Gastrocnemius medialis (tissue), 4 donors: ENCODE measurements at regions not wholly inside any gene's neighbourhood (a gene's known extent, or its start where the extent isn't known, plus 50 kb on each side); places are given as distances from the start of the nearest gene placed in this dataset.

Experiments
- ATAC-seq, 2 donors: fragments of 150-250 bp; one replicate each; pipeline ENCODE4 v1.9.1; 2016
- DNase-seq, 2 donors: peaks; one replicate each; pipeline ENCODE4 v3.0.0-alpha.2; 2019
- H3K27ac ChIP-seq, 4 donors: fragments of 200-600 bp; sonication (generic); 1 replicate in 1 of 4; 2 replicates in 3 of 4; pipeline ENCODE4 v1.5.1; 2016 to 2018; ENCODE audit warnings: mild to moderate bottlenecking in 2 of 4, moderate library complexity in 1 of 4
- H3K27me3 ChIP-seq, 3 donors: fragments of 200-600 bp; sonication (generic) in 2 of 3; 1 replicate in 1 of 3; 2 replicates in 2 of 3; pipeline versions ENCODE4 v1.5.1 to v1.6.0; 2016 to 2019; ENCODE audit warnings: mild to moderate bottlenecking in 1 of 3, moderate library complexity in 1 of 3
- H3K36me3 ChIP-seq, 2 donors: fragments of 200-600 bp; sonication (generic) in 1 of 2; one replicate each; pipeline ENCODE4 v1.5.1; 2017 to 2018
- H3K4me1 ChIP-seq, 2 donors: fragments of 200-600 bp; sonication (generic) in 1 of 2; one replicate each; pipeline ENCODE4 v1.5.1; 2016 to 2017; ENCODE audit warnings: mild to moderate bottlenecking in 2 of 2
- H3K4me3 ChIP-seq, 4 donors: fragments of 200-600 bp; sonication (generic) in 3 of 4; 1 replicate in 1 of 4; 2 replicates in 3 of 4; pipeline ENCODE4 v1.5.1; 2016 to 2019; ENCODE audit warnings: mild to moderate bottlenecking in 2 of 4
- H3K9me3 ChIP-seq, 3 donors: fragments of 200-600 bp; sonication (generic) in 2 of 3; 1 replicate in 1 of 3; 2 replicates in 2 of 3; pipeline ENCODE4 v1.5.1; 2016 to 2019
- CTCF ChIP-seq, 5 experiments: fragments of 450-650 bp in 3 of 5; fragments of 200-600 bp in 2 of 5; sonication (generic) in 2 of 5; IDR thresholded peaks in 4 of 5; conservative IDR thresholded peaks in 1 of 5; 1 replicate in 4 of 5; 2 replicates in 1 of 5; pipeline ENCODE4 v1.5.1; 2016 to 2019; ENCODE audit warnings: antibody characterized with exemption in 5 of 5, mild to moderate bottlenecking in 3 of 5, moderate library complexity in 3 of 5
- POLR2A ChIP-seq, 2 donors: fragments of 450-650 bp; IDR thresholded peaks; one replicate each; pipeline ENCODE4 v1.6.1; 2017; ENCODE audit warnings: antibody characterized with exemption in 2 of 2, mild to moderate bottlenecking in 2 of 2, moderate library complexity in 2 of 2
- in situ Hi-C, 4 donors: fragments of 200-750 bp; cut with MboI; loops; one replicate each; pipeline versions ENCODE4 v1.15.0 to v1.8.0; 2017; ENCODE audit warnings: low sequenced_read_pairs in 4 of 4
- intact Hi-C: fragments of 100-400 bp; cut with DNase I; formaldehyde crosslinking; loops from one replicate; pipeline ENCODE4 v1.15.1; 2023; ENCODE audit warnings: low total_unique reads

GRCh38 chr5:89697581-89697980, 712.0 kb downstream of the CETN3 start:
- H3K4me3 ChIP-seq: no peak overlapping the region
- DNase-seq (no peak), ATAC-seq (no peak)
- H3K27ac ChIP-seq: no peak overlapping the region
- intact Hi-C loops: no loop called here
- TF ChIP-seq POLR2A (IDR thresholded peaks at IDR 0.05) (no peak), CTCF (IDR thresholded peaks at IDR 0.05 in 4 of 5, conservative IDR thresholded peaks at IDR 0.05 in 1 of 5) (no peak)
- no peaks in the 10 kb centered on the region for H3K9me3 ChIP-seq
- no peaks in the 10 kb centered on the region for H3K36me3 ChIP-seq
- in situ Hi-C loops: no loop called here
- no peaks in the 10 kb centered on the region for H3K4me1 ChIP-seq
- H3K27me3 ChIP-seq: no peaks in the 10 kb centered on the region

- ATAC-seq: no peak
- Histone ChIP-seq H3K36me3 (no peaks in the 10 kb centered on the region), H3K9me3 (no peaks in the 10 kb centered on the region), H3K4me3 (no peak overlapping the region), H3K27me3 (no peaks in the 10 kb centered on the region), H3K4me1 (no peaks in the 10 kb centered on the region), H3K27ac (no peak overlapping the region)
- DNase-seq: no peak
- TF ChIP-seq CTCF (IDR thresholded peaks at IDR 0.05 in 4 of 5, conservative IDR thresholded peaks at IDR 0.05 in 1 of 5): no peak
- TF ChIP-seq POLR2A (IDR thresholded peaks at IDR 0.05): no peak
- in situ Hi-C loops (no loop called here), intact Hi-C loops (no loop called here)
Measured at GRCh38 chr5:89695371-89695770, 714.2 kb downstream of the CETN3 start.

GRCh38 chr5:89694026-89694550, 715.5 kb downstream of the CETN3 start:
- in situ Hi-C loops (no loop called here), intact Hi-C loops (no loop called here)
- DNase-seq: no peak
- no peaks in the 10 kb centered on the region for H3K4me1 ChIP-seq
- H3K27ac ChIP-seq: no peak overlapping the region
- ATAC-seq: no peak
- TF ChIP-seq POLR2A (IDR thresholded peaks at IDR 0.05) (no peak), CTCF (IDR thresholded peaks at IDR 0.05 in 4 of 5, conservative IDR thresholded peaks at IDR 0.05 in 1 of 5) (no peak)
- no peaks in the 10 kb centered on the region for H3K36me3 ChIP-seq
- no peaks in the 10 kb centered on the region for H3K27me3 ChIP-seq
- no peak overlapping the region for H3K4me3 ChIP-seq
- H3K9me3 ChIP-seq: no peaks in the 10 kb centered on the region

- intact Hi-C loops: no loop called here
- in situ Hi-C loops: no loop called here
- Histone ChIP-seq H3K4me3 (no peak overlapping the region), H3K27me3 (no peaks in the 10 kb centered on the region), H3K36me3 (no peaks in the 10 kb centered on the region), H3K9me3 (no peaks in the 10 kb centered on the region), H3K27ac (no peak overlapping the region), H3K4me1 (peaks cover 0 to 5% of the 10 kb centered on the region in 2 donors)
- ATAC-seq: no peak
- DNase-seq: no peak
- no peak for TF ChIP-seq POLR2A (IDR thresholded peaks at IDR 0.05)
- no peak for TF ChIP-seq CTCF (IDR thresholded peaks at IDR 0.05 in 4 of 5, conservative IDR thresholded peaks at IDR 0.05 in 1 of 5)
Measured at GRCh38 chr5:89690331-89690730, 719.2 kb downstream of the CETN3 start.
